ENCODE measurements at regions not wholly inside any gene's neighbourhood (a gene's known extent, or its start where the extent isn't known, plus 50 kb on each side); places are given as distances from the start of the nearest gene placed in this dataset.

- DNase-seq: no peak
Observed at GRCh38 chr12:93154753-93155480, 222.8 kb upstream of the NUDT4 start.

- peak in 1 of 3 donors; percentile 44 for DNase-seq
Observed at GRCh38 chr12:93156086-93156716, 221.5 kb upstream of the NUDT4 start.

GRCh38 chr12:93157279-93157678 lies 220.4 kb upstream of the NUDT4 start:
- no peak for DNase-seq

GRCh38 chr12:93158065-93158843 lies 219.5 kb upstream of the NUDT4 start:
- no peak for DNase-seq

GRCh38 chr12:93163260-93164036 lies 214.3 kb upstream of the NUDT4 start:
- peak in 1 of 3 donors; percentile 48 for DNase-seq

- DNase-seq: no peak
Observed at GRCh38 chr12:93164103-93164880, 213.4 kb upstream of the NUDT4 start.

- no peak for DNase-seq
Observed at GRCh38 chr12:93165384-93165932, 212.3 kb upstream of the NUDT4 start.

GRCh38 chr12:93166541-93167307 lies 211.0 kb upstream of the NUDT4 start:
- no peak for DNase-seq

GRCh38 chr12:93167331-93167730 lies 210.4 kb upstream of the NUDT4 start:
- no peak for DNase-seq

GRCh38 chr12:93167841-93168492 lies 209.8 kb upstream of the NUDT4 start:
- DNase-seq: peak in 1 of 3 donors; percentile 55

- DNase-seq: no peak
Observed at GRCh38 chr12:93168751-93169150, 209.0 kb upstream of the NUDT4 start.

GRCh38 chr12:93169536-93169935 lies 208.2 kb upstream of the NUDT4 start:
- DNase-seq: no peak

GRCh38 chr12:93170928-93171327 lies 206.8 kb upstream of the NUDT4 start:
- no peak for DNase-seq

GRCh38 chr12:93173178-93173957 lies 204.4 kb upstream of the NUDT4 start:
- DNase-seq: peak in 1 of 3 donors; percentile 47

GRCh38 chr12:93174048-93174447 lies 203.7 kb upstream of the NUDT4 start:
- DNase-seq: peak in 2 of 3 donors; percentile 42 to 83

- no peak for DNase-seq
Observed at GRCh38 chr12:93174473-93174872, 203.3 kb upstream of the NUDT4 start.

- DNase-seq: peak in 1 of 3 donors; percentile 38
Observed at GRCh38 chr12:93176165-93176564, 201.6 kb upstream of the NUDT4 start.

GRCh38 chr12:93176610-93177126 lies 201.1 kb upstream of the NUDT4 start:
- DNase-seq: no peak

Measured in muscle of back (tissue), 3 donors.